GM23338 (cell line): ENCODE measurements at regions not wholly inside any gene's neighbourhood (a gene's known extent, or its start where the extent isn't known, plus 50 kb on each side); places are given as distances from the start of the nearest gene placed in this dataset.

Source experiments
- CREB1 ChIP-seq: fragments of 250-450 bp; sonication (Bioruptor Pico); IDR thresholded peaks from 2 replicates; pipeline ENCODE4 v1.5.0; 2020; ENCODE audit warnings: low read depth, mild to moderate bottlenecking, moderate library complexity
- ETS1 ChIP-seq: IDR thresholded peaks from 2 replicates; pipeline ENCODE4 v1.6.1; 2016; ENCODE audit warnings: antibody characterized with exemption
- EZH2 ChIP-seq: fragments of 200-600 bp; sonication (generic); IDR thresholded peaks from one replicate; pipeline ENCODE4 v1.8.0; 2017; ENCODE audit warnings: antibody characterized with exemption, mild to moderate bottlenecking, low read depth; ENCODE audit not compliant: unreplicated experiment
- EZH2phosphoT487 ChIP-seq: fragments of 200-600 bp; sonication (generic); IDR thresholded peaks from one replicate; pipeline ENCODE4 v1.8.1; 2018; ENCODE audit warnings: antibody characterized with exemption; ENCODE audit not compliant: unreplicated experiment
- JUNB ChIP-seq: IDR thresholded peaks from one replicate; pipeline ENCODE4 v1.6.1; 2016; ENCODE audit warnings: antibody characterized with exemption; ENCODE audit not compliant: unreplicated experiment
- NANOG ChIP-seq: IDR thresholded peaks from 2 replicates; pipeline ENCODE4 v1.6.1; 2016; ENCODE audit warnings: antibody characterized with exemption, borderline replicate concordance
- POLR2AphosphoS5 ChIP-seq: IDR thresholded peaks from 2 replicates; pipeline ENCODE4 v1.6.1; 2016; ENCODE audit warnings: antibody characterized with exemption, low read depth
- STAT1 ChIP-seq: IDR thresholded peaks from one replicate; pipeline ENCODE4 v1.6.1; 2016; ENCODE audit warnings: antibody characterized with exemption; ENCODE audit not compliant: unreplicated experiment
- ZNF114 ChIP-seq: fragments of 250-450 bp; sonication (Bioruptor Pico); IDR thresholded peaks from 2 replicates; pipeline ENCODE4 v1.5.0; 2020; ENCODE audit warnings: mild to moderate bottlenecking, moderate library complexity
- ZNF331 ChIP-seq: fragments of 250-450 bp; sonication (Bioruptor Pico); IDR thresholded peaks from 2 replicates; pipeline ENCODE4 v1.5.0; 2020; ENCODE audit warnings: low read depth, mild to moderate bottlenecking, moderate library complexity
- ZNF462 ChIP-seq: fragments of 250-450 bp; sonication (Bioruptor Pico); IDR thresholded peaks from 2 replicates; pipeline ENCODE4 v1.5.0; 2020; ENCODE audit warnings: mild to moderate bottlenecking, moderate library complexity
- TF ChIP-seq, protein P1 (sequence below), 2 experiments: fragments of 200-600 bp in 1 of 2; sonication (generic) in 1 of 2; conservative IDR thresholded peaks; 2 replicates each; pipeline versions ENCODE4 v1.5.1 to v1.6.1; 2016 to 2017; ENCODE audit warnings: antibody characterized with exemption in 2 of 2, low read depth in 2 of 2, mild to moderate bottlenecking in 2 of 2, moderate library complexity in 1 of 2
- TF ChIP-seq, protein P2 (sequence below): IDR thresholded peaks from one replicate; pipeline ENCODE4 v1.6.1; 2018; ENCODE audit warnings: antibody characterized with exemption; ENCODE audit not compliant: unreplicated experiment

GRCh38 chr4:180622254-180622653 is 1620.9 kb upstream of the TENM3 start:
- TF ChIP-seq, protein P1, sequence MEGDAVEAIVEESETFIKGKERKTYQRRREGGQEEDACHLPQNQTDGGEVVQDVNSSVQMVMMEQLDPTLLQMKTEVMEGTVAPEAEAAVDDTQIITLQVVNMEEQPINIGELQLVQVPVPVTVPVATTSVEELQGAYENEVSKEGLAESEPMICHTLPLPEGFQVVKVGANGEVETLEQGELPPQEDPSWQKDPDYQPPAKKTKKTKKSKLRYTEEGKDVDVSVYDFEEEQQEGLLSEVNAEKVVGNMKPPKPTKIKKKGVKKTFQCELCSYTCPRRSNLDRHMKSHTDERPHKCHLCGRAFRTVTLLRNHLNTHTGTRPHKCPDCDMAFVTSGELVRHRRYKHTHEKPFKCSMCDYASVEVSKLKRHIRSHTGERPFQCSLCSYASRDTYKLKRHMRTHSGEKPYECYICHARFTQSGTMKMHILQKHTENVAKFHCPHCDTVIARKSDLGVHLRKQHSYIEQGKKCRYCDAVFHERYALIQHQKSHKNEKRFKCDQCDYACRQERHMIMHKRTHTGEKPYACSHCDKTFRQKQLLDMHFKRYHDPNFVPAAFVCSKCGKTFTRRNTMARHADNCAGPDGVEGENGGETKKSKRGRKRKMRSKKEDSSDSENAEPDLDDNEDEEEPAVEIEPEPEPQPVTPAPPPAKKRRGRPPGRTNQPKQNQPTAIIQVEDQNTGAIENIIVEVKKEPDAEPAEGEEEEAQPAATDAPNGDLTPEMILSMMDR (conservative IDR thresholded peaks at IDR 0.05; ENCODE audit: low read depth in 2 of 2) = no peak
- TF ChIP-seq JUNB (no peak), EZH2phosphoT487 (no peak), POLR2AphosphoS5 (no peak), ZNF114 (CRISPR knock-in tag) (no peak), EZH2 (no peak), CREB1 (CRISPR knock-in tag) (no peak), NANOG (no peak), STAT1 (no peak), ZNF331 (no peak), ETS1 (no peak), ZNF462 (CRISPR knock-in tag) (no peak)
- TF ChIP-seq, protein P2, sequence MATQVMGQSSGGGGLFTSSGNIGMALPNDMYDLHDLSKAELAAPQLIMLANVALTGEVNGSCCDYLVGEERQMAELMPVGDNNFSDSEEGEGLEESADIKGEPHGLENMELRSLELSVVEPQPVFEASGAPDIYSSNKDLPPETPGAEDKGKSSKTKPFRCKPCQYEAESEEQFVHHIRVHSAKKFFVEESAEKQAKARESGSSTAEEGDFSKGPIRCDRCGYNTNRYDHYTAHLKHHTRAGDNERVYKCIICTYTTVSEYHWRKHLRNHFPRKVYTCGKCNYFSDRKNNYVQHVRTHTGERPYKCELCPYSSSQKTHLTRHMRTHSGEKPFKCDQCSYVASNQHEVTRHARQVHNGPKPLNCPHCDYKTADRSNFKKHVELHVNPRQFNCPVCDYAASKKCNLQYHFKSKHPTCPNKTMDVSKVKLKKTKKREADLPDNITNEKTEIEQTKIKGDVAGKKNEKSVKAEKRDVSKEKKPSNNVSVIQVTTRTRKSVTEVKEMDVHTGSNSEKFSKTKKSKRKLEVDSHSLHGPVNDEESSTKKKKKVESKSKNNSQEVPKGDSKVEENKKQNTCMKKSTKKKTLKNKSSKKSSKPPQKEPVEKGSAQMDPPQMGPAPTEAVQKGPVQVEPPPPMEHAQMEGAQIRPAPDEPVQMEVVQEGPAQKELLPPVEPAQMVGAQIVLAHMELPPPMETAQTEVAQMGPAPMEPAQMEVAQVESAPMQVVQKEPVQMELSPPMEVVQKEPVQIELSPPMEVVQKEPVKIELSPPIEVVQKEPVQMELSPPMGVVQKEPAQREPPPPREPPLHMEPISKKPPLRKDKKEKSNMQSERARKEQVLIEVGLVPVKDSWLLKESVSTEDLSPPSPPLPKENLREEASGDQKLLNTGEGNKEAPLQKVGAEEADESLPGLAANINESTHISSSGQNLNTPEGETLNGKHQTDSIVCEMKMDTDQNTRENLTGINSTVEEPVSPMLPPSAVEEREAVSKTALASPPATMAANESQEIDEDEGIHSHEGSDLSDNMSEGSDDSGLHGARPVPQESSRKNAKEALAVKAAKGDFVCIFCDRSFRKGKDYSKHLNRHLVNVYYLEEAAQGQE = no peak
